ENCODE measurements at regions not wholly inside any gene's neighbourhood (a gene's known extent, or its start where the extent isn't known, plus 50 kb on each side); places are given as distances from the start of the nearest gene placed in this dataset.

GRCh38 chr3:29004885-29005599 is 275.8 kb upstream of the RBMS3 start:
- intact Hi-C loops (cut with DNase I), result no loop called here
- WGBS, 3 donors, result 94 to 96% (median 96%) methylated on average over 4 of the region's 4 CpGs
- TF ChIP-seq CTCF (IDR thresholded peaks at IDR 0.05), result no peak
- H3K9me3 ChIP-seq, result no peaks in the 10 kb centered on the region
- no peaks in the 10 kb centered on the region for H3K36me3 ChIP-seq (ENCODE audit: insufficient read depth in 1 of 2, low read depth in 1 of 2)
- DNase-seq, result no peak
- H3K27me3 ChIP-seq (ENCODE audit: insufficient read depth in 3 of 3, low read length in 2 of 3), result no peaks in the 10 kb centered on the region
- no peak overlapping the region for H3K27ac ChIP-seq
- H3K4me1 ChIP-seq, result no peaks in the 10 kb centered on the region
- H3K4me3 ChIP-seq, result no peak overlapping the region
- ATAC-seq, result no peak

- Histone ChIP-seq H3K4me3 (no peak overlapping the region), H3K9me3 (no peaks in the 10 kb centered on the region), H3K36me3 (ENCODE audit: insufficient read depth in 1 of 2, low read depth in 1 of 2) (no peaks in the 10 kb centered on the region), H3K4me1 (no peaks in the 10 kb centered on the region), H3K27ac (no peak overlapping the region), H3K27me3 (ENCODE audit: insufficient read depth in 3 of 3, low read length in 2 of 3) (no peaks in the 10 kb centered on the region)
- TF ChIP-seq CTCF (IDR thresholded peaks at IDR 0.05), result no peak
- intact Hi-C loops (cut with DNase I), result no loop called here
- no peak for DNase-seq
- ATAC-seq, result no peak
Measured at GRCh38 chr3:29005862-29006261, 275.0 kb upstream of the RBMS3 start.

GRCh38 chr3:29011441-29011840 is 269.4 kb upstream of the RBMS3 start:
- no peak for DNase-seq
- Histone ChIP-seq H3K4me1 (no peaks in the 10 kb centered on the region), H3K27me3 (ENCODE audit: insufficient read depth in 3 of 3, low read length in 2 of 3) (no peaks in the 10 kb centered on the region), H3K36me3 (ENCODE audit: insufficient read depth in 1 of 2, low read depth in 1 of 2) (no peaks in the 10 kb centered on the region), H3K9me3 (no peaks in the 10 kb centered on the region), H3K27ac (no peak overlapping the region), H3K4me3 (no peak overlapping the region)
- intact Hi-C loops (cut with DNase I), result no loop called here
- no peak for ATAC-seq
- TF ChIP-seq CTCF (IDR thresholded peaks at IDR 0.05), result no peak
- WGBS, 3 donors, result 57 to 68% (median 68%) methylated on average over 2 of the region's 2 CpGs

GRCh38 chr3:29011966-29012365 is 268.9 kb upstream of the RBMS3 start:
- no peaks in the 10 kb centered on the region for H3K36me3 ChIP-seq (ENCODE audit: insufficient read depth in 1 of 2, low read depth in 1 of 2)
- intact Hi-C loops (cut with DNase I), result no loop called here
- WGBS, 3 donors, result 85 to 93% (median 90%) methylated on average over 3 of the region's 3 CpGs

More at GRCh38 chr3:29011966-29012365, 268.9 kb upstream of the RBMS3 start:
- H3K4me3 ChIP-seq, result no peak overlapping the region
- DNase-seq, result no peak
- H3K4me1 ChIP-seq, result no peaks in the 10 kb centered on the region
- no peaks in the 10 kb centered on the region for H3K9me3 ChIP-seq
- H3K27me3 ChIP-seq (ENCODE audit: insufficient read depth in 3 of 3, low read length in 2 of 3), result no peaks in the 10 kb centered on the region
- TF ChIP-seq CTCF (IDR thresholded peaks at IDR 0.05), result no peak
- no peak overlapping the region for H3K27ac ChIP-seq
- no peak for ATAC-seq

All from psoas muscle (tissue), 7 donors.